IPS-18a (cell line): ENCODE measurements at regions not wholly inside any gene's neighbourhood (a gene's known extent, or its start where the extent isn't known, plus 50 kb on each side); places are given as distances from the start of the nearest gene placed in this dataset.

Source experiments
- H3K27ac ChIP-seq: one replicate; pipeline ENCODE4 v1.5.1; 2013; ENCODE audit warnings: low read length
- H3K27me3 ChIP-seq: one replicate; pipeline ENCODE4 v1.6.1; 2013; ENCODE audit warnings: mild to moderate bottlenecking, low read length; ENCODE audit not compliant: control insufficient read depth, insufficient read depth
- H3K36me3 ChIP-seq: one replicate; pipeline ENCODE4 v1.6.1; 2013; ENCODE audit warnings: low read depth, low read length; ENCODE audit not compliant: control insufficient read depth
- H3K4me1 ChIP-seq: one replicate; pipeline ENCODE4 v1.6.1; 2013; ENCODE audit warnings: low read depth, low read length; ENCODE audit not compliant: control insufficient read depth
- H3K4me3 ChIP-seq: one replicate; pipeline ENCODE4 v1.5.1; 2013; ENCODE audit warnings: low read length
- H3K9ac ChIP-seq: one replicate; pipeline ENCODE4 v1.6.1; 2013; ENCODE audit warnings: mild to moderate bottlenecking, low read length, moderate library complexity
- H3K9me3 ChIP-seq: one replicate; pipeline ENCODE4 v1.6.1; 2013; ENCODE audit warnings: low read depth, low read length; ENCODE audit not compliant: control insufficient read depth

DNA sequence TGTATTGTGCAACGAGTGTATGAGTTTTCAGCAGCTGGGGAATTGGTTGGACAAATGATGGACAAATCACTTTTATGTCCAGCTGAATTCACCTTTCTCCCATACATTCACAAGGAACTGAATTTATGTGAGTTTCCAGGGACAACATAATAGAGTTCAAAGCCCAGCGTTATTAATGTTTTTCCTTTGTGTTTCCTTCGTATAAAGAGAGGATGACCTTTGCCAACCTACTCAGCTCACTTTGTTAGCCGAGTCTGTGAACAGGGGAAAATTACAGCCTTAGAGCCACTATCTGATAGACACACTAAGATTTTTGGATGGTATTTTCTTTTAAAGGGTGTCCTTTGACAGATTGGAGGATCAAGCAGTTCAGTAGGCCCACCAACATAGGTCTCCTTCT is 352.5 kb downstream of the KIF4B start:
- Histone ChIP-seq H3K4me3 (no peak overlapping the region), H3K27ac (no peak overlapping the region), H3K27me3 (no peaks in the 10 kb centered on the region), H3K36me3 (no peaks in the 10 kb centered on the region), H3K9me3 (no peaks in the 10 kb centered on the region), H3K9ac (no peak overlapping the region), H3K4me1 (no peaks in the 10 kb centered on the region)

DNA sequence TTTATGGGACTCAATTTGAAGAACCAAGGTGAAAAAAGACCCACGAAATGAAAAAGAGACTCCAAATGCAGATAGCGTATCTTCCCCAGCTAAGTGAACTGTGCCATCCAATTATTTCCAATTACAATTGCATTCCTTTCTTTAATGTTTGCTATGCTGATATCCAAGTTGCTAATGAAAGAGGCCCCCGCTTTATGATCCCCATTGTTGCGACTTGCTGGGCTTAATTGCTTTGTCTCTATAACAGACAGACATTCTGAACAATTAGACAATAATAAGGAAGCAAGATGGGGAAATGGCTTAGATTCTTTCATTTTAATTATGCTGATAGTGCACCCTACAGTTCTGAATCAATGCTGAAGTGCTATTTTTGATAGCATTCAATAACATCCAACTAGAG is 354.3 kb downstream of the KIF4B start:
- H3K4me1 ChIP-seq = no peaks in the 10 kb centered on the region
- H3K9ac ChIP-seq = no peak overlapping the region
- H3K36me3 ChIP-seq = no peaks in the 10 kb centered on the region
- no peak overlapping the region for H3K27ac ChIP-seq
- no peaks in the 10 kb centered on the region for H3K9me3 ChIP-seq
- H3K4me3 ChIP-seq = no peak overlapping the region
- H3K27me3 ChIP-seq = no peaks in the 10 kb centered on the region

DNA sequence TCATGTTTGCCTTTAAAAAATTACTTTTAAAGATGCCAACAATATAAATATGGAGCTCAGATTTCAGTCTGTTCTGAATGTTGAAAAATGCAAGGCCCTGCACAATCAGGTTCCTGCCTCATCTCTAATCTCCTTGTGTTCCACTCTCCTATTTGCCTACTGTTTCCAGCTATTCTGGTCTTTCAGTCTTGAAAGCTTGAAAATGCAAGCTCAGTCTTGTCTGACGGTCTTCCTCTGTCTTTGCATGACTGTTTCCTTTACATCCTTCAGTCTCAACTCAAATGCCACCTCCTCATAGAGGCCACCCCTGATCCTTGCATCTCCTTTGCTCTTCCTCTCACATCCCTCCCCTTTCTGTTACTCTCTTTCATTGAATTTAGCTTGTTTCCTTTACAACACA is 354.9 kb downstream of the KIF4B start:
- Histone ChIP-seq H3K27me3 (no peaks in the 10 kb centered on the region), H3K4me3 (no peak overlapping the region), H3K27ac (no peak overlapping the region), H3K4me1 (no peaks in the 10 kb centered on the region), H3K36me3 (no peaks in the 10 kb centered on the region), H3K9ac (no peak overlapping the region), H3K9me3 (no peaks in the 10 kb centered on the region)

DNA sequence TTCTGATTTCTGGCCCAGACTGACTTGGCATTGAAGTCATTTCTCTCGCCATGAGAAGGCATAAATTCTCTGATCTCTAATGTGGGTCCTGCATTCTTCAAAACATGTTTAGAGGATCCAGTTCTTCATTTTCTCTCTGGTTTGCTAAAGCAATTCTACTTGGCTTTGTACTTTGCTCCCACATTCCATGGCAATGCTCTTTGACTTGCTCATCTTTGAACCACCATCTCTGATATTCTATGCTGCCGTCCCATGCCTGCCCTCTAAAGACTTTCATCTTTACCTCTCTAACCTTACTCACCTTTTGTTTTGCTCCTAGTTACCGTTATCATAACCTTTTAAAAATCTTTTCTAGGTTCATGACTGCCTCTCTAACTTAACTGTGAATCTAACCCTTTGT is 366.9 kb downstream of the KIF4B start:
- Histone ChIP-seq H3K36me3 (no peaks in the 10 kb centered on the region), H3K4me1 (no peaks in the 10 kb centered on the region), H3K27me3 (no peaks in the 10 kb centered on the region), H3K27ac (no peak overlapping the region), H3K4me3 (no peak overlapping the region), H3K9ac (no peak overlapping the region), H3K9me3 (peaks cover 4% of the 10 kb centered on the region)

DNA sequence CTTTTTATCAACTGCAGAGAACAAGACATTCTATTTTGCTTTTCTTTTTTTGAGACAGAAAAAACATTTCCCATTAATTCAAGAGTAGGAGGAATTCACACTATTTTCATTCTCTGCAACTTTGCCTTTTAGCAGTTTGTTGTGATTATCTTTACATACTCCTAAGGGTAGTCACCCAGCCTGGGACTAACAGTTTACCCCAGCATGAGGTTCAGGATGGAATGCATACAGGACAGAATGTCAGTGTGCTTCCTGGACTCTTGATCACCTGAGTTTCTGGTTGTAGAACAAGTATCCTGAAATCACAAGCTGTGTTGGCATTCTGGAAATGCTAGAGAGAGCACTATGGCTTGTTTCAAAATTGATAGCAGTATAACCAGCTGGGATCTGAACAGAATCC is 368.1 kb downstream of the KIF4B start:
- Histone ChIP-seq H3K9me3 (peaks cover 4% of the 10 kb centered on the region), H3K27me3 (no peaks in the 10 kb centered on the region), H3K4me3 (no peak overlapping the region), H3K27ac (no peak overlapping the region), H3K9ac (no peak overlapping the region), H3K36me3 (no peaks in the 10 kb centered on the region), H3K4me1 (no peaks in the 10 kb centered on the region)

DNA sequence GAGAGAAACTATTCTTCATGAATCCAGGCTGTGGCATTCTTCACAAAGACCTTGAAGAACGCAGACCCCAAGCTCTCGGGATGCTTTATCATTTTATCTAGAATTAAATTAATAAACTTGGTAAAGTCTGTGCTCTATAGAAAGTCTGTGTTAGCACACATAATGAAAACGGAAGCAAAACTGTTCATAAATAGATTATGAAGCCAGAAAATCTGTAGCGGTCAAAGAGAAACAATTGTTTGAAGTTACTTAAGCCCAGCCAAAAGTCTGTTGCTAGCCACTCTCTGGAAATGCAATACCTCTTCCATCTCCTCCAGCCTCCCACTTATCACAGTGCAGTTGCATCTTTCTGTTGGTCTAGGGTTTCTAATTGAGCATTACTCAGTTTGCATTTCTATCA is 375.9 kb downstream of the KIF4B start:
- Histone ChIP-seq H3K36me3 (no peaks in the 10 kb centered on the region), H3K27ac (no peak overlapping the region), H3K9ac (no peak overlapping the region), H3K4me1 (peaks cover 3% of the 10 kb centered on the region), H3K9me3 (peaks cover 1% of the 10 kb centered on the region), H3K27me3 (no peaks in the 10 kb centered on the region), H3K4me3 (no peak overlapping the region)

DNA sequence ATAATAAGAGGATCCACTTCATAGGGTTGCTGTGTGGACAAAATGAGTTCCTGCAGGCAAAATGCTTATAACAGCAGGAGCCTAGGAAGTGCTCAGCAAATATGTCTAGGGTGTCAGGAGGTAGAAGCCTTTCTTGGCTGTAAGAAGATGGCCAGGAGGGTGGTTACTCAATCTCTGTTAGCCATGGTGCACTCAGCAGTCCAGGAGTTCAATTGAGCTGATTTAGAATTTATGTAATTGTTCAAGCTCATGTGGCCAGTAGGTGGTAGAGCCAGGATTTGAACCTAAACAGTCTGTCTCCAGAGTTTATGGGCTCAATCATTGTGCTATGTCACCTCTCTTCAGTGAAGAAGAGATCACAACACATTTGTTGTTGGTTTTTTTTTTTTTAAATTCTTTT is 381.2 kb downstream of the KIF4B start:
- Histone ChIP-seq H3K9me3 (no peaks in the 10 kb centered on the region), H3K9ac (no peak overlapping the region), H3K27me3 (no peaks in the 10 kb centered on the region), H3K27ac (no peak overlapping the region), H3K4me1 (peaks cover 3% of the 10 kb centered on the region), H3K4me3 (no peak overlapping the region), H3K36me3 (no peaks in the 10 kb centered on the region)

DNA sequence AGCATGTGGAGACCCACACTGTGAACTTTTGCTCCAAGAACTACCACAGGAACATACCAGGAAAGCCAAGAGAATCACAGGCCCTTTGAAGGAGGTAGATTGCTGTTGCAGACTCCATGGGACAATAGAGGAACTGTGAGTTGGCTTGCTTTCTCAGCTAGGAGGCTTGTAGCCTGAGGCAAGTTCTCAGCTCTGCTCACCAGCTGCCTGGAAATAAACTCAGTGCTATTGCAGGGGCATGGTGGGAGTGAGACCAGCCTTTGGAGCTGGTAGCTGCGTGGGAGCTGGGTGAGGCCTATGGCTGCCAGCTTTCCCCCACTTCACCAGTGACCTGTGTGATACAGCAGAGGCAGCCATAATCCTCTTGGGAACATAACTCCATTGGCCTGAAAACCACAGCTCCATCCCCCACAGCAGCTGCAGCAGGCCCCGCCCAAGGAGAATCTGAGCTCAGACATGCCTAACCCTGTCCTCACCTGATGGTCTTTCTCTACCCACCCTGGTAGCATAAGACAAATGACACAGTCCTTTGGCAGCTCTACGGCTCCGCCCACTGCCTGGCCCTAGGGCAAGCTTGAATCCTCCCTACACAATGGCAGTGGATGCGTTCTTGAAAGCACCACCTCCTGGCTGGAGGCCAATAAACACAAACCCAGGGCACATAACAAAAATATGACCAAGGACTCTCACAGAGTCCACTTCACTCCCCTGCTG is 389.5 kb downstream of the KIF4B start:
- no peaks in the 10 kb centered on the region for H3K27me3 ChIP-seq
- H3K36me3 ChIP-seq = no peaks in the 10 kb centered on the region
- H3K4me3 ChIP-seq = no peak overlapping the region
- no peak overlapping the region for H3K9ac ChIP-seq
- H3K27ac ChIP-seq = no peak overlapping the region
- no peaks in the 10 kb centered on the region for H3K9me3 ChIP-seq
- no peaks in the 10 kb centered on the region for H3K4me1 ChIP-seq

DNA sequence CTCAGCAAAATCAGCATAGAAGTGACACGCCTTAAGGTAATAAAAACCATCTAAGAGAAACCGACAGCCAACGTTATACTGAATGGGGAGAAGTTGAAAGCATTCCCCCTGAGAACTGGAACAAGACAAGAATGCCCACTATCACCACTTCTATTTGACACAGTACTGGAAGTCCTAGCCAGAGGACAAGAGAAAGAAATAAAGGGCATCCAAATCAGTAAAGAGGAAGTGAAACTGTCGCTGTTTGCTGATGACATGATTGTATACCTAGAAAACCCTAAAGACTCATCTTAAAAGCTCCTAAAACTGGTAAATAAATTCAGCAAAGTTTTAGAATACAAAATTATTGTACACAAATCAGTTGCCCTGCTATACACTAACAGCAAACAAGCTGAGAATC is 393.3 kb downstream of the KIF4B start:
- Histone ChIP-seq H3K36me3 (no peaks in the 10 kb centered on the region), H3K4me3 (no peak overlapping the region), H3K9me3 (no peaks in the 10 kb centered on the region), H3K9ac (no peak overlapping the region), H3K27ac (no peak overlapping the region), H3K27me3 (no peaks in the 10 kb centered on the region), H3K4me1 (no peaks in the 10 kb centered on the region)

DNA sequence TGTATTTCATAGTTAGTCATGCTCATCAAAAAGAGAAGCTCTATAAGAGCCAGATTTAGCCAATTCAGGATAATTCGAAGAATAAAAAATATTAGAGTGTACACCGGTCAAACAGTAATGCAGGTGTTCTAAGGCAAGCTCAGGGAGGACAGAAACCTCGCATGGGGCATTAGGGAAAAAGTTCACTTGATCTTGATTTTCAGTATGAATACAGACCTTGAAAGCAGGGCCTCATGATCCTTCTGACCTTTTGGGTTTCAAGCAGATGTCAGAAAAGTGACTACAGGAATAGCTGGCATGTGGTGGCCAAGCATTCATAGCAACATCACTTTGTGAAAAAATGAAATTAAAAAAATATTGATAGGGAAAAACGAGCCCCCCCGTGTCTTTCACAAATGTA is 394.9 kb downstream of the KIF4B start:
- no peak overlapping the region for H3K27ac ChIP-seq
- H3K4me3 ChIP-seq = no peak overlapping the region
- H3K27me3 ChIP-seq = no peaks in the 10 kb centered on the region
- H3K36me3 ChIP-seq = no peaks in the 10 kb centered on the region
- H3K4me1 ChIP-seq = no peaks in the 10 kb centered on the region
- no peaks in the 10 kb centered on the region for H3K9me3 ChIP-seq
- H3K9ac ChIP-seq = no peak overlapping the region

DNA sequence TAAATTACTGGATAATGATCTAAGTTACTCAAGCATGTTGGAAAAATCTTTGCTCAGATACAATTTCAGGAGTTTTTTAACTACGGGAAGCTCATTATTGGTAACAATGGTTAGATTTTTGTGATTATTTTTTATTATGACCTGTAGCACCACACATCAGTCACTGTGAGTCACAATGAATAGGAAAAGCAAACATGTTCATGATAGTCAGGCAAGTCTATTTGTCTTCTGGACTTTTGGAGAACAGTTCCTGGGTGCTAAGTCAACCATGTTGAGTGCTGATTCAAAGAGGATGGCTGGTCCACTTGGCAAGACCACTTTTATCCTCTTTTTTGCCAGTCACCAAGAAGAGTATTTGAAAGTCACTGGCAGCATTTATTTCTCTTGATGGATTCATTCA is 403.2 kb downstream of the KIF4B start:
- Histone ChIP-seq H3K4me3 (no peak overlapping the region), H3K36me3 (no peaks in the 10 kb centered on the region), H3K27me3 (no peaks in the 10 kb centered on the region), H3K27ac (no peak overlapping the region), H3K9me3 (no peaks in the 10 kb centered on the region), H3K9ac (no peak overlapping the region), H3K4me1 (no peaks in the 10 kb centered on the region)

DNA sequence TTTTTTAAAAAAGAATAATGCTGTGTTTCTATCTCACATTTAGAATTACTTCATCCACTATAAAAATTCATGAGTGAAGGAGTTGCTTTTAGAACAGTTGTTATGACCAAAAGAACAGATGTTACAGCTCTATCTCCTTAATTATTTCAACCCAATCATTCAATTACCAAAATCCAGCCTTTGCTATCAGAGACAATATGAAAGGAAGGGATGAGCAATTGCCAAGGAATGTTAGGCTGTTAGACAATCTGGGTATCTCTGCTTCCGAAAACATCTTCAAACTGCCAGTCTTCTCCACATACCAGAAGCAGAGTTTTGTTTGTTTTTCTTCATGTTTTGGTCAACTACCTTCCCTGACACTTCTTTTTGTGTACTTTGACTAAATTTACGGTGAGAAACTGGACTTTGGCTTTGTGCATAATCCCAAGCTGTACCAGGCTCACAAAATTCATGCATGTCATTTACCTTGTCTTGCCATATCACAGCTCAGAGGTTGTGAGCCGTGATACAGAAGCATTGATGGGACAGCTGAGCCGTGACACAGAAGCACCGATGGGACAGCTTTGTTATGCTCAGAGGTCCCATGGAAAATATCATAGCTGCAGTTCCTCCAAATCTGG is 405.5 kb downstream of the KIF4B start:
- Histone ChIP-seq H3K27me3 (no peaks in the 10 kb centered on the region), H3K36me3 (no peaks in the 10 kb centered on the region), H3K9me3 (no peaks in the 10 kb centered on the region), H3K27ac (no peak overlapping the region), H3K4me3 (no peak overlapping the region), H3K9ac (no peak overlapping the region), H3K4me1 (no peaks in the 10 kb centered on the region)
